GM12878 (cell line): ENCODE measurements at regions not wholly inside any gene's neighbourhood (a gene's known extent, or its start where the extent isn't known, plus 50 kb on each side); places are given as distances from the start of the nearest gene placed in this dataset.

ENCODE experiments used
- ATAC-seq: fragments of 200-7000 bp; cut with Tn5 transposase; 3 replicates; pipeline ENCODE4 v1.9.1; 2020; ENCODE audit warnings: mild to moderate bottlenecking, moderate library complexity
- BruUV-seq: library from RNA; stranded (reverse); fragments of 400-500 nt; replicated peaks from 2 replicates; lab custom pipeline; 2021; lab: Mats Ljungman, UMichigan
- CTCF ChIA-PET: fragments of 300-600 bp; sonication (Branson Sonifier 250); formaldehyde crosslinking; extraction: SDS; loops from one replicate; lab custom pipeline; 2021; ENCODE audit warnings: inconsistent platforms; lab: Yijun Ruan, JAX
- POLR2A ChIA-PET: fragments of 350-600 bp; formaldehyde crosslinking; extraction: SDS; loops from one replicate; lab custom pipeline; 2021; ENCODE audit warnings: inconsistent platforms; lab: Charles Lee
- RAD21 ChIA-PET: fragments of 300-600 bp; sonication (Branson Sonifier 250); formaldehyde crosslinking; loops from one replicate; lab custom pipeline; 2023; ENCODE audit warnings: antibody characterized with exemption; ENCODE audit not compliant: unreplicated experiment; lab: Charles Lee
- SMC1A ChIA-PET: fragments of 300-600 bp; sonication (Branson Sonifier 250); formaldehyde crosslinking; loops from one replicate; lab custom pipeline; 2023; ENCODE audit not compliant: unreplicated experiment, uncharacterized antibody; lab: Charles Lee
- DNase-seq: peaks from one replicate; pipeline ENCODE4 v3.0.0-alpha.2; 2011; ENCODE audit warnings: low read depth, low spot score
- FAIRE-seq: peaks from 3 replicates; lab custom pipeline; 2011; peaks lifted over from hg19 to GRCh38; lab: Jason Lieb, UNC
- H2AFZ ChIP-seq: 2 replicates; pipeline ENCODE4 v1.6.0; 2011; ENCODE audit warnings: low read depth, low read length, control low read depth; ENCODE audit not compliant: control insufficient read depth
- H3K27ac ChIP-seq: 2 replicates; pipeline ENCODE4 v1.5.1; 2011; ENCODE audit warnings: control low read depth; ENCODE audit not compliant: control insufficient read depth, insufficient read depth
- H3K27me3 ChIP-seq, 2 experiments: replicated peaks in 1 of 2; 2 replicates each; pipeline versions ENCODE4 v1.6.0 to v1.6.1; 2011; ENCODE audit warnings: low read length in 1 of 2; ENCODE audit not compliant: control insufficient read depth in 2 of 2, insufficient read depth in 2 of 2
- H3K36me3 ChIP-seq, 2 experiments: 2 replicates each; pipeline ENCODE4 v1.5.1; 2011; ENCODE audit warnings: low read length in 1 of 2; ENCODE audit not compliant: control insufficient read depth in 2 of 2, insufficient read depth in 2 of 2
- H3K4me1 ChIP-seq: 2 replicates; pipeline ENCODE4 v1.6.1; 2011; ENCODE audit warnings: mild to moderate bottlenecking, low read length, moderate library complexity, mixed read lengths; ENCODE audit not compliant: control insufficient read depth, insufficient read depth
- H3K4me2 ChIP-seq: 2 replicates; pipeline ENCODE4 v1.6.0; 2011; ENCODE audit warnings: control low read depth; ENCODE audit not compliant: control insufficient read depth, insufficient read depth
- H3K4me3 ChIP-seq: fragments of 200-600 bp; sonication (generic); 2 replicates; pipeline ENCODE4 v1.5.1; 2016
- H3K79me2 ChIP-seq: 2 replicates; pipeline ENCODE4 v1.6.0; 2011; ENCODE audit warnings: low read length; ENCODE audit not compliant: control insufficient read depth, insufficient read depth
- H3K9ac ChIP-seq: 2 replicates; pipeline ENCODE4 v1.8.0; 2011; ENCODE audit warnings: low read length, control low read depth, mixed read lengths; ENCODE audit not compliant: control insufficient read depth, insufficient read depth
- H3K9me3 ChIP-seq: replicated peaks from 3 replicates; pipeline ENCODE4 v1.5.1; 2011; ENCODE audit warnings: mild to moderate bottlenecking, low read length; ENCODE audit not compliant: control insufficient read depth, insufficient read depth
- H4K20me1 ChIP-seq: 2 replicates; pipeline ENCODE4 v1.6.0; 2011; ENCODE audit not compliant: control insufficient read depth, insufficient read depth
- BCLAF1 ChIP-seq: fragments of 450-650 bp; IDR thresholded peaks from 2 replicates; pipeline ENCODE4 v1.6.1; 2017; ENCODE audit warnings: antibody characterized with exemption, mild to moderate bottlenecking, moderate library complexity
- CHD4 ChIP-seq: fragments of 200-600 bp; sonication (generic); IDR thresholded peaks from 2 replicates; pipeline ENCODE4 v1.6.1; 2016; ENCODE audit warnings: mild to moderate bottlenecking
- GABPA ChIP-seq: IDR thresholded peaks from 2 replicates; pipeline ENCODE4 v1.6.1; 2014; ENCODE audit warnings: antibody characterized with exemption, low read depth, mild to moderate bottlenecking, inconsistent platforms
- IKZF2 ChIP-seq, 2 experiments: fragments of 450-650 bp; IDR thresholded peaks; 2 replicates each; pipeline ENCODE4 v1.6.1; 2017; ENCODE audit warnings: mild to moderate bottlenecking in 2 of 2, moderate library complexity in 2 of 2
- MTA2 ChIP-seq: fragments of 450-650 bp; IDR thresholded peaks from 2 replicates; pipeline ENCODE4 v1.6.1; 2016; ENCODE audit warnings: low read depth, mild to moderate bottlenecking, moderate library complexity
- MYC ChIP-seq: IDR thresholded peaks from 2 replicates; pipeline ENCODE4 v1.6.1; 2011; ENCODE audit warnings: mild to moderate bottlenecking, low read length, moderate library complexity, inconsistent platforms; ENCODE audit not compliant: insufficient read depth, insufficient replicate concordance, insufficient read length, severe bottlenecking
- PML ChIP-seq: IDR thresholded peaks from 2 replicates; pipeline ENCODE4 v1.6.1; 2012; ENCODE audit warnings: low read length, inconsistent platforms
- RBBP5 ChIP-seq: fragments of 200-600 bp; sonication (generic); conservative IDR thresholded peaks from 2 replicates; pipeline ENCODE4 v1.6.1; 2016
- RFX5 ChIP-seq: IDR thresholded peaks from 2 replicates; pipeline ENCODE4 v1.6.1; 2011; ENCODE audit warnings: low read depth, low read length, improper control_type of control experiment
- RUNX3 ChIP-seq: IDR thresholded peaks from 2 replicates; pipeline ENCODE4 v1.6.1; 2012; ENCODE audit warnings: low read length, inconsistent platforms
- WGBS: methylation state at CpG from one replicate; pipeline ENCODE4 v1.1.6; 2016; ENCODE audit warnings: low lambda C conversion rate; ENCODE audit not compliant: insufficient replicate concordance, insufficient coverage; ENCODE audit errors: missing lambda C conversion rate; 5-methylcytosine and 5-hydroxymethylcytosine counted together
- in situ Hi-C: fragments of 300-500 bp; cut with MboI; formaldehyde crosslinking; loops from 9 replicates; pipeline ENCODE4 v1.14.3; 2018; ENCODE audit warnings: mixed read lengths
- intact Hi-C: fragments of 100-400 bp; cut with micrococcal nuclease; formaldehyde crosslinking; loops from one replicate; pipeline ENCODE4 v1.14.2; 2022; ENCODE audit not compliant: unreplicated experiment
- TF ChIP-seq, protein P1 (sequence below): fragments of 450-650 bp; IDR thresholded peaks from 2 replicates; pipeline ENCODE4 v1.6.1; 2016; ENCODE audit warnings: mild to moderate bottlenecking
- TF ChIP-seq, protein P2 (sequence below): fragments of 450-650 bp; IDR thresholded peaks from 2 replicates; pipeline ENCODE4 v1.6.1; 2018; ENCODE audit warnings: borderline replicate concordance, mild to moderate bottlenecking; ENCODE audit not compliant: partially characterized antibody

DNA sequence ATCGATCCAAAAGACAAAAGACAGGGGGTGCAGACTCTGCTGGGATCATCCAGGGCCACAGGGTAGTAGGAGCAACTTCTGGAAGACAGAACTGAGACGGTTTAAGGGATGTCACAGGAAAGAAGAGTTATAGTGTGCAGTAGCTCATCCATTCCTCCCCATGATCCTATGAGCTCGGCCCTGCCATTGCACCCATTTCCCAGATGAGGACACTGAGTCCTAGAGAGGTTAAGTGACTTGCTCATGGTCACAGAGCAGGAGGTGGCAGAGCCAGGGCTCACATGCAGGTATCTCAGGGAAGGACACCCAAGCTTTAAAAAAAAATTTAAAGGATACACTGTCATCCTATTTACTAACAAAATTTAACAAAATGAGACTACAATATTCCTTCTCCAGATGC lies 86.1 kb upstream of the FZD10 start:
- H4K20me1 ChIP-seq, result no peaks in the 10 kb centered on the region
- no peaks in the 10 kb centered on the region for H3K79me2 ChIP-seq
- TF ChIP-seq RBBP5, result no peak
- TF ChIP-seq GABPA, result no peak
- TF ChIP-seq MYC, result no peak
- no peak for TF ChIP-seq PML
- TF ChIP-seq MTA2, result no peak
- TF ChIP-seq BCLAF1, result no peak
- no peak for TF ChIP-seq RUNX3
- TF ChIP-seq CHD4, result no peak
- TF ChIP-seq, protein P1, sequence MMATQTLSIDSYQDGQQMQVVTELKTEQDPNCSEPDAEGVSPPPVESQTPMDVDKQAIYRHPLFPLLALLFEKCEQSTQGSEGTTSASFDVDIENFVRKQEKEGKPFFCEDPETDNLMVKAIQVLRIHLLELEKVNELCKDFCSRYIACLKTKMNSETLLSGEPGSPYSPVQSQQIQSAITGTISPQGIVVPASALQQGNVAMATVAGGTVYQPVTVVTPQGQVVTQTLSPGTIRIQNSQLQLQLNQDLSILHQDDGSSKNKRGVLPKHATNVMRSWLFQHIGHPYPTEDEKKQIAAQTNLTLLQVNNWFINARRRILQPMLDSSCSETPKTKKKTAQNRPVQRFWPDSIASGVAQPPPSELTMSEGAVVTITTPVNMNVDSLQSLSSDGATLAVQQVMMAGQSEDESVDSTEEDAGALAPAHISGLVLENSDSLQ, result no peak
- TF ChIP-seq RFX5, result no peak
- TF ChIP-seq IKZF2 (IDR thresholded peaks at IDR 0.05), result no peak
- TF ChIP-seq, protein P2, sequence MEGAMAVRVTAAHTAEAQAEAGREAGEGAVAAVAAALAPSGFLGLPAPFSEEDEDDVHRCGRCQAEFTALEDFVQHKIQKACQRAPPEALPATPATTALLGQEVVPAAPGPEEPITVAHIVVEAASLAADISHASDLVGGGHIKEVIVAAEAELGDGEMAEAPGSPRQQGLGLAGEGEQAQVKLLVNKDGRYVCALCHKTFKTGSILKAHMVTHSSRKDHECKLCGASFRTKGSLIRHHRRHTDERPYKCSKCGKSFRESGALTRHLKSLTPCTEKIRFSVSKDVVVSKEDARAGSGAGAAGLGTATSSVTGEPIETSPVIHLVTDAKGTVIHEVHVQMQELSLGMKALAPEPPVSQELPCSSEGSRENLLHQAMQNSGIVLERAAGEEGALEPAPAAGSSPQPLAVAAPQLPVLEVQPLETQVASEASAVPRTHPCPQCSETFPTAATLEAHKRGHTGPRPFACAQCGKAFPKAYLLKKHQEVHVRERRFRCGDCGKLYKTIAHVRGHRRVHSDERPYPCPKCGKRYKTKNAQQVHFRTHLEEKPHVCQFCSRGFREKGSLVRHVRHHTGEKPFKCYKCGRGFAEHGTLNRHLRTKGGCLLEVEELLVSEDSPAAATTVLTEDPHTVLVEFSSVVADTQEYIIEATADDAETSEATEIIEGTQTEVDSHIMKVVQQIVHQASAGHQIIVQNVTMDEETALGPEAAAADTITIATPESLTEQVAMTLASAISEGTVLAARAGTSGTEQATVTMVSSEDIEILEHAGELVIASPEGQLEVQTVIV, result no peak
- ATAC-seq (no peak), DNase-seq (no peak), FAIRE-seq (no peak)
- H3K9ac ChIP-seq, result no peak overlapping the region
- SMC1A ChIA-PET, result no interaction called here
- POLR2A ChIA-PET, result no interaction called here
- RAD21 ChIA-PET, result no interaction called here
- no peak overlapping the region for H3K4me3 ChIP-seq
- no TSS peak for BruUV-seq
- H3K36me3 ChIP-seq, result no peaks in the 10 kb centered on the region
- CTCF ChIA-PET, result no interaction called here
- no peaks in the 10 kb centered on the region for H3K4me1 ChIP-seq
- WGBS, result 0% methylated on average over 3 of the region's 3 CpGs
- no peaks in the 10 kb centered on the region for H3K27me3 ChIP-seq
- H3K27ac ChIP-seq, result no peak overlapping the region
- no peaks in the 10 kb centered on the region; the same call in 2 of the 3 replicates for H3K9me3 ChIP-seq
- H2AFZ ChIP-seq, result no peak overlapping the region
- intact Hi-C loops (no loop called here), in situ Hi-C loops (no loop called here)
- H3K4me2 ChIP-seq, result no peak overlapping the region
